22Rv1 (cell line): ENCODE measurements at regions not wholly inside any gene's neighbourhood (a gene's known extent, or its start where the extent isn't known, plus 50 kb on each side); places are given as distances from the start of the nearest gene placed in this dataset.

Source experiments
- CTCF ChIP-seq: fragments of 450-650 bp; IDR thresholded peaks from 2 replicates; pipeline ENCODE4 v1.5.1; 2017; ENCODE audit warnings: mild to moderate bottlenecking
- ZFX ChIP-seq: fragments of 450-650 bp; IDR thresholded peaks from 2 replicates; pipeline ENCODE4 v1.6.1; 2017; ENCODE audit warnings: antibody characterized with exemption, borderline replicate concordance

- TF ChIP-seq CTCF (no peak), ZFX (no peak)
These were observed 55.9 kb upstream of the NFE2L3 start for GRCh38 chr7:26096136-26096535.
